DMS 273 (cell line): ENCODE measurements at regions not wholly inside any gene's neighbourhood (a gene's known extent, or its start where the extent isn't known, plus 50 kb on each side); places are given as distances from the start of the nearest gene placed in this dataset.
"Not testable (repeated sequence)": the region's sequence is repeated elsewhere in the genome, so short reads cannot be mapped to it uniquely, and the experiment has no call there.

ENCODE experiments used
- DNase-seq: peaks from one replicate; lab custom pipeline; 2025; ENCODE audit not compliant: unreplicated experiment; lab: John Stamatoyannopoulos, UW

DNA sequence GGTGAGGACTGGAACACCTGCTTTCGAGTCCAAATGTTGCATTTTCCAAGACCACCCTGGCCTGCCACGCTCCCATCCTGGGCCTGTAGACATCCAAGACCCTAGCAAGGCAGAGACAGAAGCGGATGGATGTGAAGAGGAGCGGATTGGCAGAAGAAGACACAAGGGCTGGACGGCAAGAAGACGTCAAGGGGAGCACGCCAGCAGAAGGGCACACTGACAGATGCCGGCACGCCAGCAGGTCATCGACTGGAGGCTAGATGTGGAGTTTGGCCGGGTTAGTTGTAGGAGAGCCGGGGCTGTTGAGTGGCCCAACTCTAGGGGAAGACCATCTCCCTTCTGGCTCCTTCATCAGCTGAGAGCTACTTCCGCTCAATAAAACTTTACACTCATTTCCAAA is 251.6 kb downstream of the ZWINT start:
- no peak for DNase-seq

GRCh38 chr10:56104923-56105322 is 256.1 kb downstream of the ZWINT start:
- DNase-seq = no peak

DNA sequence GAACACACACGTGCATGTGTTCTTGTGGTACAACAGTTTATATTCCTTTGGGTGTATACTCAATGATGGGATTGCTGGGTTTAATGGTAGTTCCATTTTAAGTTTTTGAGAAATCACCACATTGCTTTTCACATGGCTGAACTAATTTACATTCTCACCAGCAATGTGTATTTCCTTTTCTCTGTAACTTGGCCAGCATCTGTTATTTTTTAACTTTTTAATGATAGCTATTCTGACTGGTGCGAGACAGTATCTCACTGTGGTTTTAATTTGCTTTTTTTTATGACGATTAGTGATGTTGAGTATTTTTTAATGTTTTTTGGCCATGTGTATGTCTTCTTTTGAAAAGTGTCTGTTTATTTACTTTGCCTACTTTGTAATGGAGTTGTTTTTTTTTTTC is 256.6 kb downstream of the ZWINT start:
- no peak for DNase-seq

GRCh38 chr10:56096226-56096517 is 264.9 kb downstream of the ZWINT start:
- DNase-seq = no peak

DNA sequence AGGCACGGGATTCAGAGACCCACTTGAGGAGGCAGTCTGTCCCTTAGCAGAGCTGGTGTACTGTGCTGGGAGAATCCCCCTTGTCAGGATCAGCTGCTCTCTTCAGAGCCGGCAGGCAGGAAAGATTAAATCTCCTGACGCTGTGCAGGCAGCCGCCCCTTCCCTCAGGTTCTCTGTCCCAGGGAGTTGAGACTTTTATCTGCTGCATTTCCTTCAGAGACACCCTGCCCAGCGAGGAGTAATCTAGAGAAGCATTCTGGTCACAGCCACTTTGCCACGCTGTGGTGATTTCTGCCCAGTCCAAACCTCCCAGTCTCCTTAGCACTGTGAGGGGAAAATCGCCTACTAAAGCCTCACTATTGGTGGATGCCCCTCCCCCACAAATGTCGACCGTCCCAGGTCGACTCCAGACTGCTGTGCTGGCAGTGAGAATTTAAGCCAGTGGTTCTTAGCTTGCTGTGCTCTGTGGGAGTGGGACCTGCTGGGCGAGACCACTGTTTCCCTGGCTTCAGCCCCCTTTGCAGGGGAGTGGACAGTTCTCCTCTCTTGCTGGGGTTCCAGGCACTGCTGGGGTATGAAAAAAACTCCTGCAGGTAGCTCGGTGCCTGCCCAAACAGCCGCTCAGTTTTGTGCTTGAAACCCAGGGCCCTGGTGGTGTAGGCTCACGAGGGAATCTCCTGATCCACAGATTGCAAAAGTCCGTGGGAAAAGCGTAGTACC is 265.4 kb downstream of the ZWINT start:
- no peak for DNase-seq

- not testable (repeated sequence) for DNase-seq
Observed at GRCh38 chr10:56093645-56094044, 267.4 kb downstream of the ZWINT start.

DNA sequence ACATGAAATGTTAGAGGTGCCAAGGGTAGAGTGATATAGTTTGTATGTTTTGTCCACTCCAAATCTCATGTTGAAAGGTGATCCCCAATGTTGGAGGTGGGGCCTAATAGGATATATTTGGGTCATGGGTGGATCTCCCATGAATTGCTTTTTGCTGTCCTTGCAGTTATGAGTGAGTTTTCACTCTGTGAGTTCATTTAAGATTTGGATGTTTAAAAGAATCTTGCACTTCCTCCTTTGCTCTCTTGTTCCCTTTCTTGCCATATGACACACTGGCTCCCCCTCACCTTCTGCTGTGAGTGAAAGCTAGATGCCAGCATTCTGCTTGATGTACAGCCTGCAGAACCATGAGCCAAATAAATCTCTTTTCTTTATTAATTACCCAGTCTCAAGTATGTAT is 269.2 kb downstream of the ZWINT start:
- no peak for DNase-seq

GRCh38 chr10:56090914-56091540 is 270.0 kb downstream of the ZWINT start:
- no peak for DNase-seq

- no peak for DNase-seq
Observed at GRCh38 chr10:56085406-56086122, 275.5 kb downstream of the ZWINT start.

GRCh38 chr10:56082169-56082568 is 278.9 kb downstream of the ZWINT start:
- DNase-seq = no peak

- DNase-seq = no peak
Observed at GRCh38 chr10:56068473-56069263, 292.4 kb downstream of the ZWINT start.

GRCh38 chr10:56068040-56068439 is 293.0 kb downstream of the ZWINT start:
- no peak for DNase-seq

DNA sequence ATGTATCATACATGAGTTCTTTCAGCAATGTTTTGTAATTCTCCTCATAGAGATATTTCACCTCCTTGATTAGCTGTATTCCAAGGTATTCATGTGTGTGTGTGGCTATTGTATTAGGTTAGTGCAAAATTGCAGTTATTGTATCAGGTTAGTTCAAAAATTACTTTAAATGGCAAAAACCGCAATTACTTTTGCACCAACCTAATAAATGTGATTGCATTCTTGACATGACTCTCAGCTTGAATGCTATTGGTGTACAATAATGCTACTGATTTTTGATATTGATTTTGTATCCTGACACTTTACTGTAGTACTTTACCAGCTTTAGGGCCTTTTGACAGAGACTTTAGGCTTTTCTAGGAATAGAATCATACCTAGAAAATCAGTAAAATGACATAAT is 297.4 kb downstream of the ZWINT start:
- no peak for DNase-seq

- DNase-seq = no peak
Observed at GRCh38 chr10:56057860-56058259, 303.2 kb downstream of the ZWINT start.

DNA sequence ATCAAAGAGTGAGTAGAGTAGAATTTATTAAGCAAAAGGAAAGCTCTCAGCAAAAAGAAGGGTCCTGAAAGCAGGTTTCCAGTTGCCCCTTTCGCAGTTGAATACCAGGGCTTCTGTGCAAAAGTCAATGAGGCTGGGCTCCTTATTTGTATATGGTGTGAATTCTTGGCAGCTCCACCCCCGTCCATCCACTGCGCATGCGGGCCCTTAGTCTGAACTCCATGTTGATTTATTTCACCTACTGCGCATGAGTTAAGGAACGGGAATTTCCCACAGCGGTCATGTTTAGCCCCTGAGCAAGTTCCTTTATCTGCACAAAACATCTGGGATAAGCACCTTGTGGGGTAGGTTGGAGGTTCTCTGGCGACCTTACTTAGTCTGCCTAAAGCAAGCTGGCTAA is 325.6 kb downstream of the ZWINT start:
- no peak for DNase-seq

GRCh38 chr10:56028298-56029132 is 332.5 kb downstream of the ZWINT start:
- no peak for DNase-seq

- no peak for DNase-seq
Observed at GRCh38 chr10:56012101-56012500, 349.0 kb downstream of the ZWINT start.

DNA sequence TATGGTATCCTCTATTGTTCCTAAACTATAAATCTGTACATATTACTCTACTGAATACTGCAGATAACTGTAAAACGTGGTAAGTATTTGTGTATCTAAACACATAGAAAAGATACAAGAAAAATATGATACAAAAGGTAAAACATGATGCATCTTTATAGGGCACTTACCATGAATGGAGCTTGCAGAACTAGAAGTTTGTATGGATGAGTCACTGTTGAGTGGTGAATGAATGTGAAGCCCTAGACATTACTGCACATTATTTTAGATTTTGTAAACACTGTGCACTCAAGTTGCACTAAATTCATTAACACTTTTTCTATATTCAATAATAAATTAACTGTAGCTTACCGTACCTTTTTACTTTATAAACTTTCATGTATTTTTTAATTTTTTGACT is 357.5 kb downstream of the ZWINT start:
- DNase-seq = no peak

GRCh38 chr10:55989188-55989587 is 371.9 kb downstream of the ZWINT start:
- no peak for DNase-seq

DNA sequence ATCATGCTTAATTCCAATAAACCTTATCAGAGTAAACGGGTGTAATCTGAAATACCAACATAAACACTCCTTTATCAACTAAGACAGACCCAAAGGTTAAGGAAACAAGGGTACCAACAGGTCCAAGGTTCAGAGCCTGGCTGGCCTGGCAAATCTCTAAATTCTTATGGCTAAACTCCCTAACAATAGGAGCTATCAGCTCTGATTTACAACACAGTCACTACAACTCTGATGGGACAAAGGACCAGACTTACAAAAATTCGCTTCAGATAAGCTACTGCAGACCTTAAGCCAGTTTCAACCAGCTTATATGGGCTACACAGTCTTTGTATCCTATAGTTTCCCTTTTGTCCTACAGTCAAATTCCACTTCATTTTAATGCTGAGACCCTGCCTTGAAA is 381.9 kb downstream of the ZWINT start:
- no peak for DNase-seq

GRCh38 chr10:55966101-55966500 is 395.0 kb downstream of the ZWINT start:
- no peak for DNase-seq
